Stimulated activated CD8-positive, alpha-beta memory T cell treated with anti-CD3 and anti-CD28 coated beads, Interleukin-2, amount 100 ng/mL, for 48 hours (primary cell): ENCODE measurements at regions not wholly inside any gene's neighbourhood (a gene's known extent, or its start where the extent isn't known, plus 50 kb on each side); places are given as distances from the start of the nearest gene placed in this dataset.

ENCODE experiments used
- DNase-seq, 2 donors: peaks; one replicate each; pipeline ENCODE4 v3.0.0-alpha.2; 2020; ENCODE audit warnings: low read depth in 2 of 2

GRCh38 chr6:44679438-44680201, 292.1 kb downstream of the CDC5L start:
- DNase-seq: no peak

- DNase-seq: no peak
Observed at GRCh38 chr6:44680202-44680720, 292.8 kb downstream of the CDC5L start.

- DNase-seq: no peak
Observed at GRCh38 chr6:44681761-44682160, 294.3 kb downstream of the CDC5L start.

- DNase-seq: no peak
Observed at GRCh38 chr6:44682280-44682679, 294.8 kb downstream of the CDC5L start.

GRCh38 chr6:44682987-44683779, 295.7 kb downstream of the CDC5L start:
- DNase-seq: no peak

GRCh38 chr6:44685213-44685612, 297.7 kb downstream of the CDC5L start:
- DNase-seq: no peak

GRCh38 chr6:44696099-44696498, 308.6 kb downstream of the CDC5L start:
- no peak for DNase-seq

- no peak for DNase-seq
Observed at GRCh38 chr6:44696686-44697085, 309.2 kb downstream of the CDC5L start.

GRCh38 chr6:44697327-44697726, 309.8 kb downstream of the CDC5L start:
- DNase-seq: no peak

GRCh38 chr6:44698602-44699001, 311.1 kb downstream of the CDC5L start:
- DNase-seq: no peak

- DNase-seq: no peak
Observed at GRCh38 chr6:44699082-44699481, 311.6 kb downstream of the CDC5L start.

- no peak for DNase-seq
Observed at GRCh38 chr6:44699851-44700250, 312.3 kb downstream of the CDC5L start.

- no peak for DNase-seq
Observed at GRCh38 chr6:44700422-44700821, 312.9 kb downstream of the CDC5L start.

GRCh38 chr6:44701038-44701636, 313.6 kb downstream of the CDC5L start:
- no peak for DNase-seq

- no peak for DNase-seq
Observed at GRCh38 chr6:44701637-44702101, 314.2 kb downstream of the CDC5L start.

GRCh38 chr6:44702292-44702691, 314.8 kb downstream of the CDC5L start:
- no peak for DNase-seq

- DNase-seq: peak; percentile 23 to 25
Observed at GRCh38 chr6:44704240-44705150, 317.0 kb downstream of the CDC5L start.

GRCh38 chr6:44705596-44705995, 318.1 kb downstream of the CDC5L start:
- no peak for DNase-seq

- no peak for DNase-seq
Observed at GRCh38 chr6:44706011-44706410, 318.5 kb downstream of the CDC5L start.

GRCh38 chr6:44708208-44708607, 320.7 kb downstream of the CDC5L start:
- DNase-seq: no peak
